ENCODE measurements at regions not wholly inside any gene's neighbourhood (a gene's known extent, or its start where the extent isn't known, plus 50 kb on each side); places are given as distances from the start of the nearest gene placed in this dataset.

DNA sequence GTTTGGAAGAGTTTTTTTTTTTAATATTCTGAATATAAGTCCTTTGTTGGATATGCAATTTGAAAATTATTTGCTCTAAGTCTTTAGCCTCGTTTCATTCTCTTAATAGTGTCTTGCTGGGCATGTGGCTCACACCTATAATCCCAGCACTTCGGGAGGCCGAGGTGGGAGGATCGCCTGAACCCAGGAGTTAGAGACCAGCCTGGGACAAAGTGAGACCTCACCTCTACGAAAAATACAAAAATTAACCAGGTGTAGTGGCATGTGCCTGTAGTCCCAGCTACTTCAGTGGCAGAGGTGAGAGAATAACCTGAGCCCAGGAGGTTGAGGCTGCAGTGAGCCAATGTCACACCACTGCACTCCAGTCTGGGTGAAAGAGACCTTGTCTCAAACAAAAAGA is 87.3 kb upstream of the UBAC2 start:
- in situ Hi-C loops (cut with HindIII; ENCODE audit: low sequenced_read_pairs), result no loop called here
- DNase-seq (ENCODE audit: low spot score), result no peak

DNA sequence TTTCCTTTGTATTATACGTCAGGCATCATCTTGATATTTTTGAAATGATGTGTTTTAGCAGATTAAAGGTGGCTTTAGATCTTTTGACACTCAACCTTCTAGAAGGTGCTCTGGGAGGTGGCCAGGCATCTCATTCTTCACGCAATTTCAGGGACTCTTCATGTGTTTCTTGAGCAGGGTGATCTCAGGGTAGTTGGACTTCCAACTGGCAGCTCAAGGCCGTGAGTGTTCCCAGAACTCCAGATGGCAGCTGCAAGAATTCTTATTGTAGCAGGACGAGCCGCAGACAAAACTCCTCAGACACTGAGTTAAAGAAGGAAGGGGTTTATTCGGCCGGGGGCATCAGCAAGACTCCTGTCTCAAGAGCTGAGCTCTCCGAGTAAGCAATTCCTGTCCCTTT is 82.5 kb upstream of the UBAC2 start:
- in situ Hi-C loops (cut with HindIII; ENCODE audit: low sequenced_read_pairs), result no loop called here

DNA sequence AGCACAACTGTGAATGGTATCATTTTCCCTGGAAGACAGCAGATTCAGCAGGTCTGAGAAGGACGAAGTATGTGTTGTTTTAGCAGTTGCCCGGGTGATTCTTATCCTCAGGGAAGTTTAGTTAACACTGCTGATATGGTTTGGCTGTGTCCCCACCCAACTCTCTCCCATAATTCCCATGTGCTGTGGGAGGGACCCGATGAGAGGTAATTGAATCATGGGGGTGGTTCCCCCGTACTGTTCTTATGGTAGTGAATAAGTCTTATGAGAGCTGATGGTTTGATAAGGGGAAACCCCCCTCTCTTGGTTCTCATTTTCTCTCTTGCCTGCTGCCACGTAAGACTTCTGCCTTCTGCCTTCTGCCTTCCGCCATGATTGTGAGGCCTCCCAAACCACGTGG is 81.0 kb upstream of the UBAC2 start:
- DNase-seq (ENCODE audit: low spot score), result no peak
- in situ Hi-C loops (cut with HindIII; ENCODE audit: low sequenced_read_pairs), result no loop called here

More for the DNA sequence above, 82.5 kb upstream of the UBAC2 start:
- DNase-seq (ENCODE audit: low spot score), result no peak

DNA sequence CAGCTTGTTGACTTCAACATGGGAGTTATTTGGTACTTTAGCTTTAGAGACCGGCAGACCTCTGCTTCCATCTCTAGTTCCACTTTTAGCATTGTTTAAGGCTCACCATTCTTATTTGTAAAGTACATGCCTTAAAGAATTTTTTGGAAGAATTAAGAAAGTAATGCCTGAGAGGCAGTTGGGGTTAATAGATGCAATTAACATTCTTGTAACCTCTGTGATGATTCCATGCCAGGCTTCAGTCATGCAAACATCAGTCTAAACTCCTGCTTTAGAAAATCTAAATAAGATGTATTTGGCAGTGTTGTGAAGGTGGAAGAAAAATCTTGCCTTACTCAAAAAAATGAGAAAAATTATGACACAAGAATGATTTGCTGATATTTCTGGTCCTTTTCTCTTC is 79.9 kb upstream of the UBAC2 start:
- DNase-seq (ENCODE audit: low spot score), result no peak
- in situ Hi-C loops (cut with HindIII; ENCODE audit: low sequenced_read_pairs), result no loop called here

DNA sequence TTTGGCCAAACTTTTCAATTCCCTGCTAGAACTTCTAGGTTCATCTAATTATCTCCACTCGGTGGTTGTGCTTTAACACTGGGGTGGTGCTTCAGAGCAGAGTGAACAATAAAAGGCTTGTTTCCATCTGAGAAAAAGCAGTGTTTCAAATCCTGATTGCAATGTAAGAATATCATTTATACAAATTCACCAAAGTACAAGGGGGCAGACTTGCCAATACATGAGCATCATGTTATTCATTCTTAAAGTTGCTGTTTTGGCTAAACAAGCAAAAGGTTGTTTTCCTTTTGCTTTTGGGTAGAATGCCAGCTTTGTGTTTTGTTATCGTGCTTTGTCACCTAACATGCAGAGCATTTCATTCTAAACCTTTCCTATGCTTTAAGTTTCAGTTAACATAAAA is 78.5 kb upstream of the UBAC2 start:
- in situ Hi-C loops (cut with HindIII; ENCODE audit: low sequenced_read_pairs), result no loop called here
- DNase-seq (ENCODE audit: low spot score), result no peak

DNA sequence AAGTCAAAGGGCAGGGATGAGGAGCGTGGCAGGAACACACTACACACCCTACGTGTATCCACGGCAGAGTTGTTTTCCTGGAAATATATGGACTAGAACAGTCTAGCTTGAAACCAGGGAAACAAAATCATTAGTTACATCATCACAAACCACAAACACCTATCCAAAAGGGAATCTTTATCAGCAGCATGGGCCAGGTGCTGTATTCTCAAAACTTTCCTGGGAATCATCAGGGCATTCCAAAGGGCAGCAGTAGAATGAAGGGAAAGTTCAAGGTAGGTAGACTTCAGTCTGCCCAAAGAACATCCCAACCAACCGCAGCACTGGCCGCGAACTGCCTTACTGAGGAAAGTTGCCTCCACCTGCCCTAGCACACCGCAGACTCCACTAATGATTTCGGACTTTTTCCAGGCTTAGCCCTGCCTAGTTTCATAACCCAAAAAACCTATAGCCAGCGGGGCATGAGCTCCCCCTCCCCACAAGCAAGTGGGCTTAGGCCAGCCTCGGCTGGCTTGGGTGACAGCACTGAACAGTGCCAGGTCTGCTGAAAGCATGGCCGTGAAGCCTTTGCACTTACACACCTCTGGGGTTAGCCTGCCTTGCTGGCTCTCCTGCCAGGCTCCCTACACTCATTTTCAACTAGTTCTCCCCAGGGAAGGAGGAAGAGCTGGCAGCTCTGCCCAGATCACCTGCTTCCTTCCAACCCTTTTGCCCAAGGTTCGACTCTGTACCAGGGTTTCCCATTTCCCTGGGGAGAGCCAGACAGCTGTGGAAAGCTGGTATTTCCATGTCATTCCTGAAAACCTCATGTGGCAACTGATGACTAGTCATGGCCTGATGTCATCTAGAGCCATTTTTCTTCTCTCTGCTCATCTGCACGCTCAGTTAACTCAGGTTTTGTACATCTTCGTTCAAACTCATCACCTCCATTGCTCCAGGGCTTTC is 77.3 kb upstream of the UBAC2 start:
- in situ Hi-C loops (cut with HindIII; ENCODE audit: low sequenced_read_pairs), result no loop called here
- no peak for DNase-seq (ENCODE audit: low spot score)

DNA sequence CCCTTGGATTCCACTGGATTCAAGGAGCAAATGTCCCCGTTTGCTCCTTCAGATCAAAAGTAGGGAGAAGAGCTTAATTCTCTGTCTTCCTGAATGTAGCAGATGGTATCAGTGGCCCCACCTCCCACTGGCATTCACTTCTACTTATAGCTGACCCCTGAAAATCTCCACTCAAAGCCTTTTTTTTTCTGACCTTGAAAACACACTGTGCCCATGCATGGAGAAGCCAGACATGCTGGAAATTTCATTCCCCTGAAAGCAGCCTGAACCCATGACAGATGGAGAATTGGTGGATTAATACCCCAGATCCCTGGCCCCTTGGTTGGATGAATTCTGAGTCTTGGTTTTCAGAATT is 76.6 kb upstream of the UBAC2 start:
- DNase-seq (ENCODE audit: low spot score), result no peak
- in situ Hi-C loops (cut with HindIII; ENCODE audit: low sequenced_read_pairs), result no loop called here

DNA sequence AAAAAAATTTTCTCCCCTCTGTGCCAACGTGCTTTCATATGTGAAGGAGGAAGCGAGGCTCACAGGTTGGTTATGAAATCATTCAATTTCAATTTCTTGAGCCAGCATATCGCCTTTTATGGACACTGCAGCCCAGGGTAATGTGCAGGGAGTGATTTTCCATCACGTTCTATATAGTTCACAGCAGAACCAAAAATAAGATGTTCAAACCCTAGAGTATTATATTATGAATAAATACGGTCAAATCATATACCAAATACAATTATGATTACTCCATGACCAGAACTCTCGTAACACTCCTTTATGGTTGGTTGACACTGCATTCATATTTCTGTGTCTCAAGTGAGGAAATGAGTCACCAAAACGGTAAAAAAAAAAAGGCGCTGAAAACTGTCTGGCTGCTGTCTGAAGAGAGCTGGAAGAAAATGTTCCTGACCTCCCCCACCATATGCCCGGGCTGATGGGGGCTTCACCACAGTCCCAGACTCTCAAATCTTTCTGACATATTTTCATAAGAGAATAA is 75.8 kb upstream of the UBAC2 start:
- in situ Hi-C loops (cut with HindIII; ENCODE audit: low sequenced_read_pairs), result no loop called here

DNA sequence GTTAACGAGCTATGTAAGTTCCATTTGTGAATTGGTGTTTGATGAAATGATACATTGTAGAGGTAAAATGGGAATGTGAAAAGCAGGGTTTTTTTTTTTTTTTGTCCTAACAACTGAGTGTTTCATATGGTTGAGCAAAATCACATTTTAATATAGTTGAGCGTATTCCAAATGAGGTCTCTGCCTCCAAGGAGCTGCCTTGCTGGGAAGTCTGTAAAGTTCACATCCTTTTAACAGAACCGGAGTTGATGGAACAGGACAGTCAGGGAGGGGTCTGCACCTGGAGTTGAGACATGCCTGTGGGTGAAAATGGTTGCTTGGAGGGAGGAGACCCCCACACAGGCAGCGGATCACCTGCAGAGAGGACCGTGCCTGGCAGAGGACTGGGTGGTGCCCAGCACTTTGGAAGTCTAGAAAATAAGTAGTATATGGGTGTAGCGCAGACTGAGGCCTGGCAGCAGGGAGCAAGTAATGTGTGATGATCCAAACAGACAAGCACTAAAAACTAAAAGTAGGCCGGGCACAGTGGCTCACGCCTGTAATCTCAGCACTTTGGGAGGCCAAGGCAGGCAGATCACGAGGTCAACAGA is 75.2 kb upstream of the UBAC2 start:
- in situ Hi-C loops (cut with HindIII; ENCODE audit: low sequenced_read_pairs), result no loop called here
- DNase-seq (ENCODE audit: low spot score), result no peak

More for the DNA sequence above, 75.8 kb upstream of the UBAC2 start:
- no peak for DNase-seq (ENCODE audit: low spot score)

DNA sequence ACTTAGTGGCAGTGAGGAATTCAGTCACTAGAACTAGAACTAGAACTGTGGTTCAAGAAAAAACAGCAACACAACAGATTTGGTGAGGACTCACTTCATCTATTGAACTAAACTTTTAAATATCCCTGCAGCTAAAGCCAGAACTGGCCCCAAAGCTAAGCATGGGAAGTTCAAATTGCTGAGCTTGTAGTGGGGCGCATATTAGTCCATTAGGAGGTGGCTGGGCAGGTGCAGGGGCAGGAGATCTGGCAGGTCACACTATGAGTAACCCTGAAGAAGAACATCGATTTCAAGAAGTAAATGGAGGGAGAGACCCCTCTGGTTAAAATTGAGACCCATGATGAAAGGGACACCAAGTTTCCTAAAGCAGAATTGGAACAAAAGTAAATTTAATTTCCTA is 73.8 kb upstream of the UBAC2 start:
- DNase-seq (ENCODE audit: low spot score), result no peak
- in situ Hi-C loops (cut with HindIII; ENCODE audit: low sequenced_read_pairs), result no loop called here

DNA sequence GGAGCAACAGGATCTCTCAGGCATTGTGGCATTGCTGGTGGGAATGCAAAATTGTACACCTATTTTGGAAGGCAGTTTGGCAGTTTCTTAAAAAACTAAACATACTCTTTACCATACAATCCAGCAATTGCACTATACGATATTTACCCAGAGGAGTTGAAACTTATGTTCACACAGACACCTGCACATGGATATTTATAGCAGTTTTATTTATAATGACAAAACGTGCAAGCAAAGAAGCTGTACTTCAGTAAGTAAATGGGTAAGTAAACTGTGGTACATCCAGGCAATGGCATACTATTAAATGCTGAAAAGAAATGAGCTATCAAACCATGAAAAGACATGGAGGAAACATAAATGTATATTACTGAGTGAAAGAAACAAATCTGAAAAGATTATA is 71.6 kb upstream of the UBAC2 start:
- DNase-seq (ENCODE audit: low spot score), result no peak
- in situ Hi-C loops (cut with HindIII; ENCODE audit: low sequenced_read_pairs), result no loop called here

DNA sequence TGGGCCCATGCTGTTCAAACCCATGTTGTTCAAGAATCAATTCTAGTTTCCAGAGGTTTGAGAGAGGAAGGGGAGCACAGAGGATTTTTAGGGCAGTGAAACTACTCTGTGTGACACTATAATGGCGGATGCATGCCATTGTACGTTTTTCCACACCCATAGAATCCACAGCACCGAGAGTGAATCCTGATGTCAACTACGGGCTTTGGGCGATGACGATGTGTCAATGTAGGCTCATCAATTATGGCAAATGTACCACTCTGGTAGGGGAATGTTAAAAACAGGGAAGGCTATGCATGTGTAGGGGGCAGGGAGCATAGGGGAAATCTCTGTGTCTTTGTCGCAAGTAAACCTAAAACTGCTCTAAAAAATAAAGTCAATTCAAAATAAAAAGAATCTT is 70.7 kb upstream of the UBAC2 start:
- in situ Hi-C loops (cut with HindIII; ENCODE audit: low sequenced_read_pairs), result no loop called here
- DNase-seq (ENCODE audit: low spot score), result no peak

DNA sequence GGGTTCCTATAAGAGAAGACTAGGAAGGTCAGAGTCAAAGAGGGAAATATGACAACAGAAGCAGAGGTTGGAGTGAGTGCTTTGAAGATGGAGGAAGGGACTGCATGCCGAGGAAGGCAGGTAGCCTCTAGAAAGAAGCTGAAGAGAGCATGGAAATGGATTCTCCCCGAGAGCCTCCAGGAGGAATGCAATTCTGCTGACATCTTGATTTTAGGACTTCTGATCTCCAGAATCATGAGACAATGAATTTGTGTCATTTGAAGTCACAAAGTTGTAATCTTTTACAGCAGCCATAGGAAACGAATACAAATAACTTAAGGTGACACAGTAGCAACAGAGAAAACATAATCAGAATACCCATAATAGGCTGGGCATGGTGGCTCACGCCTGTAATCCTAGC is 69.2 kb upstream of the UBAC2 start:
- DNase-seq (ENCODE audit: low spot score), result no peak
- in situ Hi-C loops (cut with HindIII; ENCODE audit: low sequenced_read_pairs), result no loop called here

DNA sequence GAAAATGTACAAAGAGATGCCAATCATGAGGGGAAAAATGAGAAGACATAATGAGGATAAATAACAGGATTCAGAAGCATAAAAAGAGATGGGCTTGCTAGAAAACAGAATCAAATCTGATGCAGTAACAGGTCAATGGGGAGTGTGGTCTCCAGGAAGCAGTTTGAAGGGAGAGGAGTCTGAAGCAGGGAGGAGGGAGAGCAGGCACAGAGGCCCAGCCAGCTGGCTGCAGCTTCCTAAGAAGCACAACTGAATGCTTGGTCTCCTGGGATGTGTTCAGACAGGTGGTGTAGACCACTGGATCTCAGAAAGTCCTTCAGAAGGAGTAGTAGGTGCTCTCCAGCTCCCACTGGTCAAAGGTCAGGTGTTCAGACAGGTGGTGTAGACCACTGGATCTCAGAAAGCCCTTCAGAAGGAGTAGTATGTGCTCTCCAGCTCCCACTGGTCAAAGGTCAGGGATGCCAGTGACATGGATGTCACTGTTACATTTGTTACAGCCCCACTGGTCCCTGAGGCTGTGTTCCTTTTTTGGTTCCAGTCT is 68.3 kb upstream of the UBAC2 start:
- in situ Hi-C loops (cut with HindIII; ENCODE audit: low sequenced_read_pairs), result no loop called here
- no peak for DNase-seq (ENCODE audit: low spot score)

DNA sequence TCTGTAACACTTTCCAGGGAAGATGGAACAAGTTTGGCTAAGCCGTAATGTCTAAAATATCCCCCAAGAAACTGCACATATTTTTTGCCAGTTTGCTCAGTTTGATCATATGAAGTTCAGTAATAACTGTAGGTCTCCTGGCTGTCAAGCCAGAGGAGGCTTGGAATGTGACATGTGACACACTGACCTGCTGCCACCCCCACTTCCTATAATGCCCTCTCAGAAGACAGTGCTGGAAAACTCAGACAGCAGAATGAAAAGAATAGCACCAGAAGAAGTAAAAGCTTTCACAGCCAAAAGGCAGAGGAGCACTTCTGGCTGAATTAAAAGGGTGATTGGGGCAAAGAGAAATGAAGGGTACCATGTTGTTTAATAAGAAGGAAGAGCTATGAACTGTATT is 67.4 kb upstream of the UBAC2 start:
- in situ Hi-C loops (cut with HindIII; ENCODE audit: low sequenced_read_pairs), result no loop called here
- peak; percentile 16 for DNase-seq (ENCODE audit: low spot score)

DNA sequence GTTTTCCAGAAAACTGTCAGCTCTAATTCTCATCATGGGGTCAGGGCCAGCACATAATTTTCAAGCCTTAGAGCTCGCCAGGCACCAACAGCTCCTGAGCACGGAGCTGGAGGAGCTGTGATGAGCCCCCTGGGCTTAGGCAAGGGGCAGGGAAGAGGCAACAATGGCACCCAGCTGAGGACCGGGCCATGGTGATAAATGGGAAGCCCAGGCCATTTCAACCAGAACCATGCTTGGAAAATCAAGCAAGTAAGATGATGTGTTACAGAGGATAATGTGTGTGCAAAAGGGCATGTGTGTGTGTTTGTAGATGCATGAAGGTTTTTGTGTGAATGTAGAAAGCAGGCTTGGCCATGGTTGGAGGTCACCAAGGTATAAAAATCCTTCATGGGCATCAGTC is 66.8 kb upstream of the UBAC2 start:
- in situ Hi-C loops (cut with HindIII; ENCODE audit: low sequenced_read_pairs), result no loop called here
- peak; percentile 30 for DNase-seq (ENCODE audit: low spot score)

DNA sequence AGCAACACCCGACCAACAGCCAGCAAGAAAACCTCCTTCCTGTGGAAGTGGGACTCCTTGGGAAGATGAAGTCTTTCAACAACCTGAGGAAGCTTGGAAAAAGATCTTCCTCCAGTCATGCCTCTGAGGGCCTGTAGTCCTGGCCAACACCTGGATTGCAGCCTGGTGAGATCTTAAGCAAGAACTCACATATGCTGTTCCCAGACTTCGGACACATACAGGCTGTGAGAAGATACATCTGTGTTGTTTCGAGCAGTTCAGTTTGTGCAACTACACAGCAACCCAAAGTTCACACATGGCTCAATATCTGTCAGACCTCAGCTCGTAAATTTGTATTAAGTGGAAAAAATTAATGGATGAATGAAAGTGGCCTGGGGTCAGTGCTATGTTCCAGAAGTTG is 65.1 kb upstream of the UBAC2 start:
- no peak for DNase-seq (ENCODE audit: low spot score)
- in situ Hi-C loops (cut with HindIII; ENCODE audit: low sequenced_read_pairs), result no loop called here

DNA sequence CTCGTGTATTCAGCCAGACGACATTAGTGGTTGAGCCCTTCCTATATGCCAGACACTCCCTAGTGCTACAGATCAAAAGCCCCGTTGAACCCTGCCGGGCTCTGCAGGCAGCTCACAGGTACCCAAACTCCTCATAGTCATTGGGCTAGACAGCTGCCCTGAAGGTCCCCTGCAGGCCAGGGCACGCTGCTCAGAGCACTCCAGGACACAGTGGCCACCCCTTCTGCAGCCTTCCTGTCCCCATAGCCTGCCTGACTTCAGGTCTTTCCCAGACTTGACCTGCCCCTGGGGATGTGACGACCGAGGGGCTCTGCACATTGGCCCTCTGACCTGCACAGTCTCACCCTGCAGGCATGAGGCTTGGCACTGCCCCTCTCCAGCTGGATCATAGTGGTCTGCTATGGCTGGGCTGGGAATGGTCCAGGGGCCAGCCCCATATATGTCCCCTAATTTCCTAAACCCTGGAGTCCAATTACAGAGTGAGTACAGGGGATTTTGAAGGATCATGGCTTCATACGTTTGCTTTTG is 64.2 kb upstream of the UBAC2 start:
- in situ Hi-C loops (cut with HindIII; ENCODE audit: low sequenced_read_pairs), result no loop called here
- no peak for DNase-seq (ENCODE audit: low spot score)

DNA sequence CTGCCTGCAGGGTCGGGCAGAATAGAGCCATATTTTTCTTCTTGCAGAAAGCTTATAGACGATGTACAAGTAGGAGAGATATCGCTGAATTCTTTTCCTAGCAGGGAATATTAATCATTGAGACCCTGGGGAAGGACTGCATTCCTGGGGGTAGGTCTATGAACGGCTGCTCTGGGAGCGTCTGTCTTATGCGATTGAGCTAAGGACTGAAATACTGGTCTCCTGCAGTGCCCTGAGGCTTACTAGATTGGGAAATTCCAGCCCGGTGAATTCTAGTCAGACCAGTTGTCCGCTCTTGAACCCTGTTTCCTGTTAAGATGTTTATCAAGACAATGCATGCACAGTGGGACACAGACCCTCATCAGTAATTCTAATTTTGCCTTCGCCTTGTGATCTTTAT is 59.8 kb upstream of the UBAC2 start:
- in situ Hi-C loops (cut with HindIII; ENCODE audit: low sequenced_read_pairs), result no loop called here
- DNase-seq (ENCODE audit: low spot score), result no peak

DNA sequence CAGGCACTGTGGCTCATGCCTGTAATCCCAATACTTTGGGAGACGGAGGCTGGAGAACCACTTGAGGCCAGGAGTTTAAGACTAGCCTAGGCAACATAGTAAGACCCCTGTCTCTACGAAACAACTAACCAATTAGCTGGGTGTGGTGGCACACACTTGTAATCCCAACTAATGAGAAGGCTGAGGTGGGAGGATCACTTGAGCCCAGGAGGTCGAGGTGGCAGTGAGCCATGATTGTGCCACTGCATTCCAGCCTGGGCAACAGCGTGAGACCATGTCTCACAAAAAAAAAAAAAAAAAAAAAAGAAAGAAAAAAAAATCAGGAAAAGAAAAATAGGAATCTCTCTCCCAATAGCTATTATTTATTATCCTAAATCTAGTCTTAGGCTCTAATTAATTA is 56.8 kb upstream of the UBAC2 start:
- no peak for DNase-seq (ENCODE audit: low spot score)
- in situ Hi-C loops (cut with HindIII; ENCODE audit: low sequenced_read_pairs), result no loop called here

All from G401 (cell line).